ENCODE measurements at regions not wholly inside any gene's neighbourhood (a gene's known extent, or its start where the extent isn't known, plus 50 kb on each side); places are given as distances from the start of the nearest gene placed in this dataset.

- no peak for TF ChIP-seq CTCF (IDR thresholded peaks at IDR 0.05)
- intact Hi-C loops (cut with micrococcal nuclease): no loop called here
- peaks cover 2% of the 10 kb centered on the region for H3K9me3 Mint-ChIP-seq
- ChIA-PET CTCF (no interaction called here), POLR2A (no interaction called here)
- H3K27ac Mint-ChIP-seq: no peak overlapping the region
- peaks cover 1% of the 10 kb centered on the region for H3K27me3 Mint-ChIP-seq
- no peaks in the 10 kb centered on the region for H3K36me3 Mint-ChIP-seq (ENCODE audit: low read depth)
- no peak for ATAC-seq
- no peaks in the 10 kb centered on the region for H3K4me1 Mint-ChIP-seq (ENCODE audit: low read depth)
- no peak overlapping the region for H3K4me3 Mint-ChIP-seq
- no peak for DNase-seq
Observed at GRCh38 chr20:41782730-41783406, 164.7 kb upstream of the CHD6 start.

GRCh38 chr20:41782255-41782654, 164.1 kb upstream of the CHD6 start:
- no peaks in the 10 kb centered on the region for H3K4me1 Mint-ChIP-seq (ENCODE audit: low read depth)
- intact Hi-C loops (cut with micrococcal nuclease): no loop called here
- peaks cover 1% of the 10 kb centered on the region for H3K27me3 Mint-ChIP-seq
- ATAC-seq (no peak), DNase-seq (no peak)
- H3K4me3 Mint-ChIP-seq: no peak overlapping the region
- H3K9me3 Mint-ChIP-seq: peaks cover 2% of the 10 kb centered on the region
- no peak overlapping the region for H3K27ac Mint-ChIP-seq
- ChIA-PET CTCF (no interaction called here), POLR2A (no interaction called here)
- no peaks in the 10 kb centered on the region for H3K36me3 Mint-ChIP-seq (ENCODE audit: low read depth)
- no peak for TF ChIP-seq CTCF (IDR thresholded peaks at IDR 0.05)

- no peak for DNase-seq
- no peak overlapping the region for H3K27ac Mint-ChIP-seq
Observed at GRCh38 chr20:41776421-41776820, 158.2 kb upstream of the CHD6 start.

GRCh38 chr20:41774291-41774690, 156.1 kb upstream of the CHD6 start:
- ATAC-seq (no peak), DNase-seq (no peak)
- no peak for TF ChIP-seq CTCF (IDR thresholded peaks at IDR 0.05)
- H3K36me3 Mint-ChIP-seq (ENCODE audit: low read depth): no peaks in the 10 kb centered on the region
- POLR2A ChIA-PET: no interaction called here
- no peak overlapping the region for H3K27ac Mint-ChIP-seq
- H3K27me3 Mint-ChIP-seq: peaks cover 4% of the 10 kb centered on the region
- intact Hi-C loops (cut with micrococcal nuclease): no loop called here
- H3K9me3 Mint-ChIP-seq: no peaks in the 10 kb centered on the region
- no peak overlapping the region for H3K4me3 Mint-ChIP-seq
- CTCF ChIA-PET: no interaction called here
- H3K4me1 Mint-ChIP-seq (ENCODE audit: low read depth): no peaks in the 10 kb centered on the region

More at GRCh38 chr20:41776421-41776820, 158.2 kb upstream of the CHD6 start:
- Mint-ChIP-seq H3K4me1 (ENCODE audit: low read depth) (no peaks in the 10 kb centered on the region), H3K9me3 (no peaks in the 10 kb centered on the region), H3K27me3 (peaks cover 3% of the 10 kb centered on the region), H3K4me3 (no peak overlapping the region), H3K36me3 (ENCODE audit: low read depth) (no peaks in the 10 kb centered on the region)
- ChIA-PET CTCF (no interaction called here), POLR2A (no interaction called here)
- TF ChIP-seq CTCF (IDR thresholded peaks at IDR 0.05): no peak
- ATAC-seq: no peak
- intact Hi-C loops (cut with micrococcal nuclease): no loop called here

- ATAC-seq (no peak), DNase-seq (no peak)
- ChIA-PET POLR2A (no interaction called here), CTCF (no interaction called here)
- no peaks in the 10 kb centered on the region for H3K9me3 Mint-ChIP-seq
- TF ChIP-seq CTCF (IDR thresholded peaks at IDR 0.05): no peak
- H3K4me3 Mint-ChIP-seq: no peak overlapping the region
- no peaks in the 10 kb centered on the region for H3K4me1 Mint-ChIP-seq (ENCODE audit: low read depth)
- H3K27ac Mint-ChIP-seq: no peak overlapping the region
- intact Hi-C loops (cut with micrococcal nuclease): no loop called here
- peaks cover 4% of the 10 kb centered on the region for H3K27me3 Mint-ChIP-seq
- no peaks in the 10 kb centered on the region for H3K36me3 Mint-ChIP-seq (ENCODE audit: low read depth)
Observed at GRCh38 chr20:41770965-41771364, 152.8 kb upstream of the CHD6 start.
